ENCODE measurements at regions not wholly inside any gene's neighbourhood (a gene's known extent, or its start where the extent isn't known, plus 50 kb on each side); places are given as distances from the start of the nearest gene placed in this dataset.

DNA sequence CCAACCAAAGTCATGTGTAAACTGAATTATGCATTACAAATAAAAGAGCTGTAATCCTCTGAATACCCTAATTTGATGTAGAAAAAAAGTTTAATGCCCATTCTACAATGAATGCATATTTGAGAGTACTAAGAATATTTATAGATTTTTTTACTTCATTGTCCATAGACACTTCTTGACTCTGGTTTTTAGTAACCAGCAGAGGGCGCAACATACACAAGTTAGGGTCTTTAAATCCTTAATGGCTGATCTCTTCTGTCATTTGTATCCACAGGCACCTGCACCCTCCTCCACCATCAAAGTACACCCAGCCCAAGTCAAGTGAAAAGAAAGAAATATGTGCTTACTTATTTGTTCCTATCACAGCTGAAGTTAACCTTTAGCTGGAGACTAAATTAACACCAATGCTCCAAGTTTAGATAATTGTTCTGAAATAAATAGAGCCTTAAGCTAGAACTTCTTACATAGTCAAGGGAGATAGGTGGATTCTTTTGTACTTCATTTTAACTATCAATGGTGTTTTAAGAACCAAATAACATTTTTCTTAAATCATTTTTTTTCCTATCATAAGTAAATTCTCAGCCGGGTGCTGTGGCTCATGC, 524.2 kb upstream of the DAB2 start:
- Histone ChIP-seq H3K4ac (ENCODE audit: low read depth, low read length) (no peak overlapping the region), H2AK5ac (ENCODE audit: insufficient read length, low read length) (no peak overlapping the region), H3K9ac (ENCODE audit: extremely low read depth, insufficient read length, low read length) (no peak overlapping the region), H3K18ac (ENCODE audit: insufficient read length, low read depth, low read length) (no peak overlapping the region), H2BK5ac (ENCODE audit: insufficient read length, low read length) (no peak overlapping the region), H3K23ac (ENCODE audit: insufficient read length, low read depth, low read length) (no peak overlapping the region), H2BK20ac (ENCODE audit: low read depth, low read length, poor library complexity, severe bottlenecking) (no peak overlapping the region), H4K5ac (ENCODE audit: insufficient read length, low read depth, low read length) (no peak overlapping the region), H2AFZ (ENCODE audit: low read length) (no peak overlapping the region), H3K79me2 (ENCODE audit: insufficient read depth, low read length) (no peaks in the 10 kb centered on the region), H3K23me2 (ENCODE audit: insufficient read length, low read depth, low read length, poor library complexity, severe bottlenecking) (no peaks in the 10 kb centered on the region), H3K4me2 (ENCODE audit: insufficient read depth, insufficient read length, low read length) (no peak overlapping the region), H2BK15ac (ENCODE audit: low read depth, low read length) (no peak overlapping the region), H3K27me3 (ENCODE audit: insufficient read depth, low read length) (no peaks in the 10 kb centered on the region), H3K4me1 (ENCODE audit: insufficient read depth, low read length) (no peaks in the 10 kb centered on the region), H3K27ac (ENCODE audit: insufficient read length, low read depth, low read length) (no peak overlapping the region), H3K9me3 (ENCODE audit: control insufficient read depth, low read depth, low read length) (no peaks in the 10 kb centered on the region), H4K20me1 (ENCODE audit: control insufficient read depth, insufficient read depth, insufficient read length) (no peaks in the 10 kb centered on the region), H3T11ph (ENCODE audit: low read length) (no peak overlapping the region), H2BK12ac (ENCODE audit: insufficient read length, low read depth, low read length) (no peak overlapping the region), H4K8ac (replicated peaks; ENCODE audit: insufficient read length, low read depth, low read length) (no peak overlapping the region), H3K14ac (ENCODE audit: insufficient read depth, low read length) (no peak overlapping the region), H2BK120ac (ENCODE audit: low read depth, low read length, poor library complexity, severe bottlenecking) (no peak overlapping the region), H4K91ac (ENCODE audit: insufficient read length, low read depth, low read length) (no peak overlapping the region), H3K79me1 (ENCODE audit: insufficient read depth, low read depth, low read length, poor library complexity, severe bottlenecking) (no peaks in the 10 kb centered on the region), H3K56ac (ENCODE audit: insufficient read length, low read depth, low read length) (no peak overlapping the region)
- no peaks in the 10 kb centered on the region; the same call in 1 of the 2 replicates for H3K27me3 Mint-ChIP-seq (ENCODE audit: low read depth)
- peak; percentile 28 for DNase-seq
- peaks cover 7 to 13% of the 10 kb centered on the region in 2 experiments; a peak in 3 of 5 replicates for H3K9me3 Mint-ChIP-seq
- no peak overlapping the region for H3K27ac Mint-ChIP-seq
- no CpG with 5 or more reads among the region's 2 CpGs for WGBS (ENCODE audit: extremely low coverage, insufficient read length, low lambda C conversion rate)
- TF ChIP-seq, protein P1, sequence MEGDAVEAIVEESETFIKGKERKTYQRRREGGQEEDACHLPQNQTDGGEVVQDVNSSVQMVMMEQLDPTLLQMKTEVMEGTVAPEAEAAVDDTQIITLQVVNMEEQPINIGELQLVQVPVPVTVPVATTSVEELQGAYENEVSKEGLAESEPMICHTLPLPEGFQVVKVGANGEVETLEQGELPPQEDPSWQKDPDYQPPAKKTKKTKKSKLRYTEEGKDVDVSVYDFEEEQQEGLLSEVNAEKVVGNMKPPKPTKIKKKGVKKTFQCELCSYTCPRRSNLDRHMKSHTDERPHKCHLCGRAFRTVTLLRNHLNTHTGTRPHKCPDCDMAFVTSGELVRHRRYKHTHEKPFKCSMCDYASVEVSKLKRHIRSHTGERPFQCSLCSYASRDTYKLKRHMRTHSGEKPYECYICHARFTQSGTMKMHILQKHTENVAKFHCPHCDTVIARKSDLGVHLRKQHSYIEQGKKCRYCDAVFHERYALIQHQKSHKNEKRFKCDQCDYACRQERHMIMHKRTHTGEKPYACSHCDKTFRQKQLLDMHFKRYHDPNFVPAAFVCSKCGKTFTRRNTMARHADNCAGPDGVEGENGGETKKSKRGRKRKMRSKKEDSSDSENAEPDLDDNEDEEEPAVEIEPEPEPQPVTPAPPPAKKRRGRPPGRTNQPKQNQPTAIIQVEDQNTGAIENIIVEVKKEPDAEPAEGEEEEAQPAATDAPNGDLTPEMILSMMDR (conservative IDR thresholded peaks at IDR 0.05) = peak; percentile 86
- no peaks in the 10 kb centered on the region for H3K4me1 Mint-ChIP-seq
- no peaks in the 10 kb centered on the region for H3K36me3 Mint-ChIP-seq (ENCODE audit: insufficient read depth in 1 of 3, low read depth in 3 of 3)
- no peak overlapping the region for H3K4me3 Mint-ChIP-seq

Measured in H9 (cell line).